ENCODE measurements at regions not wholly inside any gene's neighbourhood (a gene's known extent, or its start where the extent isn't known, plus 50 kb on each side); places are given as distances from the start of the nearest gene placed in this dataset.

DNA sequence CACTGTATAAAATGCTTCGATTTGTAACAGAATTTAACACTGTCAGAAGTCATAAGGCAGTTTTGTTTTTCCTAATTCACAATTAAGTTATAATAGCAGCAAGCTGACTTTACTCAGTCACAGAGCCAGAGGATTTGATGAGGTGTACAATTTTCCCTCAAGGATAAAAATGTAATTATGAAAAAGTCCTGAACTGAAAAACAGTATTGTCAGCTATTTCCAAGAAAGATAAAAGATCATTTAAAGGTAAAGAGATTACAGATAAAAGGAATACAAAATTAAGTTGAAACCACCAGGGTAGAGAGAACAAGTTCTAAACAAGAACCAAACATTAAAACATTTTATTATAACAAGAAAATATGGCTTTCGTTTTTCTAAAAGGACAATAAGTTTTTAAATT is 86.8 kb upstream of the ZFP42 start:
- TF ChIP-seq, protein P1, sequence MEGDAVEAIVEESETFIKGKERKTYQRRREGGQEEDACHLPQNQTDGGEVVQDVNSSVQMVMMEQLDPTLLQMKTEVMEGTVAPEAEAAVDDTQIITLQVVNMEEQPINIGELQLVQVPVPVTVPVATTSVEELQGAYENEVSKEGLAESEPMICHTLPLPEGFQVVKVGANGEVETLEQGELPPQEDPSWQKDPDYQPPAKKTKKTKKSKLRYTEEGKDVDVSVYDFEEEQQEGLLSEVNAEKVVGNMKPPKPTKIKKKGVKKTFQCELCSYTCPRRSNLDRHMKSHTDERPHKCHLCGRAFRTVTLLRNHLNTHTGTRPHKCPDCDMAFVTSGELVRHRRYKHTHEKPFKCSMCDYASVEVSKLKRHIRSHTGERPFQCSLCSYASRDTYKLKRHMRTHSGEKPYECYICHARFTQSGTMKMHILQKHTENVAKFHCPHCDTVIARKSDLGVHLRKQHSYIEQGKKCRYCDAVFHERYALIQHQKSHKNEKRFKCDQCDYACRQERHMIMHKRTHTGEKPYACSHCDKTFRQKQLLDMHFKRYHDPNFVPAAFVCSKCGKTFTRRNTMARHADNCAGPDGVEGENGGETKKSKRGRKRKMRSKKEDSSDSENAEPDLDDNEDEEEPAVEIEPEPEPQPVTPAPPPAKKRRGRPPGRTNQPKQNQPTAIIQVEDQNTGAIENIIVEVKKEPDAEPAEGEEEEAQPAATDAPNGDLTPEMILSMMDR (IDR thresholded peaks at IDR 0.05; ENCODE audit: insufficient read depth, low read length, poor library complexity, severe bottlenecking), result no peak
- no peak for TF ChIP-seq EZH2phosphoT487 (conservative IDR thresholded peaks at IDR 0.05; ENCODE audit: low read length)

All from SU-DHL-6 (cell line).